Natural killer cell treated with Interleukin-12 subunit alpha and Interleukin-12 subunit beta and Interleukin-15 and Interleukin-18, amount 100 ng/mL, for 72 hours (primary cell): ENCODE measurements at regions not wholly inside any gene's neighbourhood (a gene's known extent, or its start where the extent isn't known, plus 50 kb on each side); places are given as distances from the start of the nearest gene placed in this dataset.

ENCODE experiments used
- ATAC-seq, 2 donors: fragments of 150-1000 bp; cut with Tn5 transposase in 1 of 2; sonication (Bioruptor Pico), chemical (Tn5 transposase) in 1 of 2; 2 replicates each; pipeline ENCODE4 v1.10.0; 2021
- DNase-seq: peaks from one replicate; pipeline ENCODE4 v3.0.0; 2022; ENCODE audit warnings: low spot score
- H3K27ac Mint-ChIP-seq, 2 donors: 1 replicate in 1 of 2; 2 replicates in 1 of 2; pipeline ENCODE4 v1.8.0; 2022; ENCODE audit warnings: mixed read lengths in 2 of 2, mild to moderate bottlenecking in 1 of 2, moderate library complexity in 1 of 2
- H3K27me3 Mint-ChIP-seq, 2 donors: 1 replicate in 1 of 2; 2 replicates in 1 of 2; pipeline ENCODE4 v1.8.0; 2022; ENCODE audit warnings: mixed read lengths in 2 of 2
- H3K36me3 Mint-ChIP-seq: one replicate; pipeline ENCODE4 v1.8.0; 2022; ENCODE audit warnings: mixed read lengths
- H3K4me1 Mint-ChIP-seq, 2 donors: 1 replicate in 1 of 2; 2 replicates in 1 of 2; pipeline ENCODE4 v1.8.0; 2022; ENCODE audit warnings: low read depth in 2 of 2, mixed read lengths in 2 of 2, mild to moderate bottlenecking in 1 of 2
- H3K4me3 Mint-ChIP-seq: one replicate; pipeline ENCODE4 v1.8.0; 2022; ENCODE audit warnings: mixed read lengths
- H3K9me3 Mint-ChIP-seq: 2 replicates; pipeline ENCODE4 v1.8.0; 2022; ENCODE audit warnings: mixed read lengths

DNA sequence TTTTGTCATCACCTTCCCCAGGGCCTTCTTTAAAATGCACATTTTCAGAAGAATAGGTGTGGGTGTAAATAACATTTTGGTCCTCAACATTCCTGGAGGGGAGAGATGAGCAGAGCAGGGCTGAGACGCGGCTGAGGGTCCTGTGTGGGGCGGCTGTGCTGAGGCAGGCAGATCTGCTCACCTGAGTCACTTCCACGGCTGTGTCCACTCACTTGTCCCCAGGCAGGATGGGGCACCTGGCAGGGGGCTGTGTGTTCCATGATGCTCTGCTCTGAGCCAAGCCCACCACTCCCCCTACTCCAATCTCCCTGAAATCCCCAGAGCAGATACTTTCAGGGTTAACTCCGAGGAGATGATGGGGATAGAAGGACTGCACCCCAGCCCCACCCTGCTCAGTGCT is 93.8 kb downstream of the GLRX3 start:
- H3K36me3 Mint-ChIP-seq, result no peaks in the 10 kb centered on the region
- no peak overlapping the region for H3K4me3 Mint-ChIP-seq
- H3K4me1 Mint-ChIP-seq, result no peaks in the 10 kb centered on the region
- DNase-seq, result no peak
- H3K27ac Mint-ChIP-seq, result no peak overlapping the region
- no peaks in the 10 kb centered on the region for H3K9me3 Mint-ChIP-seq
- peaks cover 2 to 7% of the 10 kb centered on the region in 2 donors for H3K27me3 Mint-ChIP-seq
- ATAC-seq, result no peak

DNA sequence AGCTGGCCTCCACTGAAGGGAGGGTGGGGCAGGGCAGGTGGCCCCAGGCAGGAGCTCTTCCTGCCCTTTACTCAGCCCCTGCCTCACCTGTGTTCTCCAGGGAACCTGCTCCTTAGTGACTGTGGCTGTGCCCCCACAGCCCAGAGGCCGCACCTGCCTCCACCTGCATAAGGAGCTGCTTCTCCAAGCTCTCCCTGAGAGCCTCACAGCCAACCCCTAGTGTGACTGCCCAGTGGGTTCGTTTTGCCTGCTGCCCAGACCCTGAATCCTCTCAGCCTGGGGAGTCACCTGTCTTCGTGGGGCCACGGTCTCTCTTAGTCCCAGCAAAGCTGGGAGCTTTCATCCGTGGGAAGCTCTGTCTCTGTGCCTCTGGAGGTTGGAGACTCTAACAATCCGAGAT is 94.4 kb downstream of the GLRX3 start:
- no peak for ATAC-seq
- no peak for DNase-seq
- Mint-ChIP-seq H3K27ac (no peak overlapping the region), H3K36me3 (no peaks in the 10 kb centered on the region), H3K4me3 (no peak overlapping the region), H3K9me3 (no peaks in the 10 kb centered on the region), H3K4me1 (no peaks in the 10 kb centered on the region), H3K27me3 (peaks cover 6 to 7% of the 10 kb centered on the region in 2 donors)

GRCh38 chr10:130231251-130231741 is 95.1 kb downstream of the GLRX3 start:
- DNase-seq (no peak), ATAC-seq (no peak)
- Mint-ChIP-seq H3K9me3 (no peaks in the 10 kb centered on the region), H3K27ac (no peak overlapping the region), H3K4me1 (no peaks in the 10 kb centered on the region), H3K36me3 (no peaks in the 10 kb centered on the region), H3K4me3 (no peak overlapping the region), H3K27me3 (peaks cover 6 to 10% of the 10 kb centered on the region in 2 donors)

DNA sequence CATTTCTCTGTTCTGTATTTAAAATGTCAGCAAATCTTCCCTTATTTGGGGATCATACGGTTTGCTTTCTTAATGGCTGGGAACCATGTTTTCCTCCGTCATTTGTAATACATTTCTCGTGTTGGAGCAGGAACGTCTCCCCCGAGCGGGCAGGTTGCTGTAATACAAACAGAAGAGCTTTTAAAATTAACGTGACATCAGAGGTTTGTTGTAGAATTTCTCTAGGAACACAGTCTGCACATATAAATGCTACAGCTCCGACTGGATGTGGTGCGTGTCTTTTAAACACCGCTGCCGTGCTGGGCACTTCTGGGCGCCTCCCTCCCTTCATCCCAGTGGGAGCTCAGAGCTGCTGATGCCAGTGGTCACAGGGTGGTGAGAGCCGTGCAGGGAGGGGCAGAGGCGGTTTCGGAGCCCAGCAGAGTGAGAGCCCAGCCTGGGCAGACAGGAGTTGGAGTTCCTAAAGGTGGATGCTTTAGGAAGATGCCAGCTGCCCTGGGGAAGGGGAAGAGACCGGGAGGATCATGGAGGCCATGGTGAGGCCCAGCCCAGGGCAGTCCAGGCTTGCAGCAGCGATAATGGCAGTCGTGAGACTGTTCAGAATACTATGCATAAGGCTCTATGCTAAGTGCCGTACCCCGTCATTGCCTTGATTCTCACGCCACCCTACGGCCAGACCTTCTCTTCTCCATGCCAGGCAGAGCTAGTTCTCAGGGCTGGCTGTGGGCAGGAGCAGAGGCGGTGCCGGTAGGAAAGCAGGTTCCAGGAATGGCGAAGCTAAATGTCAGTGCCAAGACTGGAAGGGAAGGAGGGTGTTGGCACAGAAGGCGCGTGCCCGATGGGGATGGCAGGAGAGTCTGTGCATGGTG is 96.2 kb downstream of the GLRX3 start:
- H3K36me3 Mint-ChIP-seq, result no peaks in the 10 kb centered on the region
- no peaks in the 10 kb centered on the region for H3K9me3 Mint-ChIP-seq
- H3K27me3 Mint-ChIP-seq, result peaks cover 6% of the 10 kb centered on the region in 2 donors
- ATAC-seq, result no peak
- no peak for DNase-seq
- H3K4me1 Mint-ChIP-seq, result no peaks in the 10 kb centered on the region
- H3K4me3 Mint-ChIP-seq, result no peak overlapping the region
- H3K27ac Mint-ChIP-seq, result no peak overlapping the region

DNA sequence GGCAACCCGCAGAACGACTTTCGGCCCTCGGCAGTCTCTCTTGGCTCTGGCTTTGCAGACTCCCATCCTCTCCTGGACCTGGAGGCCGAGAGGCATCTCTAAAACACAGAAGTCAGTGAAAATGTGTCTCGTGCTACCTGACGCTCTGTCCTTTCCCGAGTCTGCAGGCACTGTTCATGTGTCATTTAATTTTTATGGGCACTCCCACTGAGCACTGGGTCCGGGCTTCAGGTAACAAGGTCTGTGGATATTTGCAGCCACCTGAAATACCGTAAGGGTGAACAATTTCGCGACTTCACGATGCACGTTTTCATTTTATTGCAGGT is 96.8 kb downstream of the GLRX3 start:
- H3K4me3 Mint-ChIP-seq, result no peak overlapping the region
- H3K27ac Mint-ChIP-seq, result no peak overlapping the region
- peaks cover 5 to 6% of the 10 kb centered on the region in 2 donors for H3K27me3 Mint-ChIP-seq
- DNase-seq (no peak), ATAC-seq (no peak)
- no peaks in the 10 kb centered on the region for H3K9me3 Mint-ChIP-seq
- no peaks in the 10 kb centered on the region for H3K4me1 Mint-ChIP-seq
- no peaks in the 10 kb centered on the region for H3K36me3 Mint-ChIP-seq

DNA sequence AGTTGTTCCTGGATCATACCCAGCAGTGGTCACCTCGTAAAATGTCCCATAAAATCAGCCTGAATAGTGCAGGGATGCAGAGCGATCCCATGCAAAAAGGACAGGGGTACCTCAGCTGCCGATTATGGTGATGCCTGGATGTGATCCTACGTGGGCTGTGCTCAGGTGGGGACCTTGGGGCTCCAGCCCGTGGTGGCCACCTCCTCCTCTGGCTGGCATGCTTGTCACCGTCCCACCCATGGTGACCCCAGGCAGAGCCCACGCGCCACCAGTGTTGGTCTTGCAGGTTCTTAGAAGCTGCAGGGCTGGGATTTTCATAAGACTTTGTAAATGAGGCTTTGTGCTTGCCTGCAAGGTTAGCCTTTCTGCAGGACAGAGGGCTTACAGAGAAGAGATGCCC is 97.2 kb downstream of the GLRX3 start:
- peaks cover 5 to 6% of the 10 kb centered on the region in 2 donors for H3K27me3 Mint-ChIP-seq
- H3K4me3 Mint-ChIP-seq, result no peak overlapping the region
- no peaks in the 10 kb centered on the region for H3K9me3 Mint-ChIP-seq
- no peak overlapping the region for H3K27ac Mint-ChIP-seq
- ATAC-seq (no peak), DNase-seq (no peak)
- H3K36me3 Mint-ChIP-seq, result no peaks in the 10 kb centered on the region
- no peaks in the 10 kb centered on the region for H3K4me1 Mint-ChIP-seq

DNA sequence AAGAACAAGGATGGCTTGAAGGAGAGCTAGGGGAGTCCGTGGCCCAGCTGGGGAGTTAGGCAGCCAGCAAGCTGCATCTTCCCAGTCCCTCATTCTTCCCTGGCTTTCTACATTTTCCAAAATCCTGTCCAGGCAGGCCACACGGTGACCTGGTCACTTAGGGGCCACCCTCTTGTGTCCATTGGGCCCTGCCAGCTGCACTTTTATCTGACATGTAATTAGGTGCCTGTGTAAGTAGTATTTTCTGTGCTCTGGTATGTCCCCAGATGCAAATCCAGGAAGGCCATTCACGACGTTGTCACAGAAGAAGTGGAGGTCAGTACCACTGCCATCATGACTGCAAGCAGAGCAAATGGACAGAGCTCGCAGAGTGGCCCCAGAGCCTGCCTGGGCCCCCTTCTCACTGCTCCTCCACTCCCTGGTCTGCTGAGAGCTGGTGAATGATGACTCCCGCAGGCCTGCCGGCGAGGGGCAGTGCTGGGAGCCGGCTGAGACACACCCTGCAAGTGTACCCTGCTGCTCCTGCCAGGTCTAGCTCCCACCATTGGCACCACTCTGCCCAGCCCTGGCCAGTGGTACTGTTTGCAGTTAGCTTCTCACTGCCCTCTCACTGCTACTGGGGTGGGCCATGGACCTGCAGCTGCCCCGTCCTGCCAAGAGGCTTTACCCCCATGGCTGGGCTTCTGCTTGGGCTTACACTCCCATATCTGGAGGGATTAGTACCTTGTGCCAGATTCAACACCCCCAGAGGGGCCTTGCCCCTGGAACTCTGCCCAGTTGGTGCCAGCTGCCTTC is 98.2 kb downstream of the GLRX3 start:
- no peak overlapping the region for H3K27ac Mint-ChIP-seq
- no peaks in the 10 kb centered on the region for H3K4me1 Mint-ChIP-seq
- no peak overlapping the region for H3K4me3 Mint-ChIP-seq
- DNase-seq (no peak), ATAC-seq (peak in 1 of 2 donors; percentile 16)
- no peaks in the 10 kb centered on the region for H3K36me3 Mint-ChIP-seq
- no peaks in the 10 kb centered on the region for H3K9me3 Mint-ChIP-seq
- H3K27me3 Mint-ChIP-seq, result peaks cover 6 to 7% of the 10 kb centered on the region in 2 donors

GRCh38 chr10:130236711-130237110 is 100.5 kb downstream of the GLRX3 start:
- DNase-seq (no peak), ATAC-seq (no peak)
- no peaks in the 10 kb centered on the region for H3K4me1 Mint-ChIP-seq
- no peak overlapping the region for H3K27ac Mint-ChIP-seq
- H3K36me3 Mint-ChIP-seq, result peaks cover 16% of the 10 kb centered on the region
- no peak overlapping the region for H3K4me3 Mint-ChIP-seq
- H3K9me3 Mint-ChIP-seq, result peaks cover 5% of the 10 kb centered on the region
- H3K27me3 Mint-ChIP-seq, result peaks cover 18 to 23% of the 10 kb centered on the region in 2 donors

DNA sequence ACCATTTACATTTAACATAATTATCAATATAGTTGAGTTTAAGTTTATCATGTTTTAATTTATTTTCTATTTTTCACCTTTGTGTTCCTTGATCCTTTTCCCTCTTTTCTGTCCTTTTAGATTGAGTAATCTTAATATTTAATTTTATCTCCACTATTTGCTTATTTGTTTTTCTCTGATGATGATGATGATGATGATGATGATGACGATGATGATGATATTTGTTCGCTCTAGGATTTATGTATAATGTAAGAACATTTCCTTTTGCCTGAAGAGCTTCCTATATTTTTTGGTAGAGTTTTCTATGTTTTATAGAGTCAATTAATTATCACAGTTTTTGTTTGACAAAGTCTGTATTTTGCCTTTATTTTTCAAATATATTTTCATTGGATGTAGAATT is 104.2 kb downstream of the GLRX3 start:
- no peak overlapping the region for H3K4me3 Mint-ChIP-seq
- ATAC-seq (no peak), DNase-seq (no peak)
- peaks cover 11 to 14% of the 10 kb centered on the region in 2 donors for H3K4me1 Mint-ChIP-seq
- H3K9me3 Mint-ChIP-seq, result peaks cover 6% of the 10 kb centered on the region
- peaks cover 24% of the 10 kb centered on the region for H3K36me3 Mint-ChIP-seq
- no peak overlapping the region for H3K27ac Mint-ChIP-seq
- H3K27me3 Mint-ChIP-seq, result peaks cover 34 to 46% of the 10 kb centered on the region in 2 donors

DNA sequence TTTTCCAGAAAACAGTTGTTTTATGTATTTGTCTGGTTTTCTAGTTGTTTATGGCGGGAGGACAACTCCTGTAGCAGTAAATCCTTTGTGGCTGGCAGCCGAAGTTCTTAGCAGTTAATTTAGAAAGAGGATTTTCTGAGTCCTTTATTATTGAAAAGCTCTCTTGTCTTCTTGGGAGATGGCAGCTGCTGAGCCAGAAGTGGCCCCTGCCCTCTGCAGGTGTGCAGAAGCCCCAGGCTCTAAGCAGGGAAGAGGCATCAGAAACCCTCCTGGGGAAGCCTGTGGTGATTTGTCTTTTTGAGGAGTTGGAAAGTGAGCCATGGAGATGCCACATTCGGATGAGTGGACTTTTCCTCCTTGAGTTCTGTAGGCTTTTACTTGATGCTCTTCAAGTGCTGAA is 106.3 kb downstream of the GLRX3 start:
- H3K9me3 Mint-ChIP-seq, result peaks cover 6% of the 10 kb centered on the region
- no peak for DNase-seq
- H3K27ac Mint-ChIP-seq, result no peak overlapping the region
- H3K27me3 Mint-ChIP-seq, result peaks cover 39 to 62% of the 10 kb centered on the region in 2 donors
- peaks cover 11 to 14% of the 10 kb centered on the region in 2 donors for H3K4me1 Mint-ChIP-seq
- peaks cover 24% of the 10 kb centered on the region for H3K36me3 Mint-ChIP-seq
- no peak for ATAC-seq
- H3K4me3 Mint-ChIP-seq, result peak overlapping the region; percentile 46

DNA sequence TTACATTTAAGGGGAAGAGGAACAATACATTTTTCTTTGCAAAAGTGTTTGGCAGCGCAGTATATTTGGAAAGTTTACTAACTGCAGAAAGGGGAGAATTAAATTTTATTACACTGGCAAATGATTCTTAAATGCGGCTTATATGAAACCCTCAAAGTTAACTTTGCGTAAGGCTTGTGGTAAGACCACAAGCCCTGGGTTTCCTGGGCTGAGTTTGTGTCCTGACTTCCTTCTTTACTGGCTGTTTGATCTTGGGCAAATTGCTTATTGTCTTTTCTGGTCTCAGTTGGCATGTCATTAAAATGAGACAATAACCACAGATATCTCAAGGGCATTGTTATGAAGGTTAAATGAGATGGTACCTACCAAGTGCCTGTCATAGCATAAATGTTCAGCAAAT is 106.8 kb downstream of the GLRX3 start:
- peak overlapping the region; percentile 46 for H3K4me3 Mint-ChIP-seq
- H3K4me1 Mint-ChIP-seq, result peaks cover 11 to 14% of the 10 kb centered on the region in 2 donors
- no peak for DNase-seq
- H3K9me3 Mint-ChIP-seq, result peaks cover 6% of the 10 kb centered on the region
- peaks cover 24% of the 10 kb centered on the region for H3K36me3 Mint-ChIP-seq
- H3K27ac Mint-ChIP-seq, result no peak overlapping the region
- no peak for ATAC-seq
- H3K27me3 Mint-ChIP-seq, result peaks cover 39 to 62% of the 10 kb centered on the region in 2 donors

DNA sequence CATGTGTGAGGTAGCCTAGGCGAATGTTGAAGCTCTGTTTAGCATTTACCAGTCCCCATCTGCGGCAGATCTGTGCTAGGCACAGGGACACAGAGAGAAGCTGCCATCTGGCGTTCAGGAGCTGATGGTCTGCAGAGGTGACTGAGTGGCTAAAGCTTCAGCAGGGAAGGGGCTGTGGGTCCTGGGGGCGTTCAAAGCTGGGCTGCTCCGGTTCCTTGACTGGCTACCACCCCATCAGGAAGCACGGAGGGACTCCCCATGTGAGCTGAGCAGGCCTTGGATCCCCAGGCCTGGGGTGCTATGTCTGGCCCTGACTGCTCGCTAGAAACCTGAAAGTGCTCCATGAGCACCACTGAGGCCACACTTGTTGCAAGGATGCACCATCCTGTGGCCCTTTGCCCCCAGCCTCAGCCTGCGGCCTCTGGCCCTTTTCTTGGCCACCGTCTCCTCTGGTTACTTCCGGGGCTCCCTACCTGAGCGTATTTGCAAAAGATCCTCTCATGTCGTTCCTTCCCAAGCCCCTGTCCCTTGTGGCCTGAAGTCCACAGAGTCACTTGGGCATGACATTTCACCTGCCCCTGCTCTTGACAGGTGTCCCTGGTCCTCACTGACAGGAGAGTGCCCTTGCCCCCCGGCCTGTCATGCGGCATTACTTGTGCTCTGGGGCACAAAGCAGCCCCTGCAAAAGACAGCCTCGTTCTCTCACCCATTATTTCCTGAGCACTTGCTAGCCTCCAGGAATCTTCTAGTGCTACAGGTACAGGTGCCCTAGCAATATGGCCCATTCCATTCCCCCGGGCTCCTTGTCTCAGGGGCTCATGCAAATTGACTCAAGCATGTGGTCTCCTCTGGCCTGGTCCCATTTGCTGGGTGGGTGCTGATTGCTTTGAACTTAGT is 108.1 kb downstream of the GLRX3 start:
- DNase-seq (no peak), ATAC-seq (no peak)
- peaks cover 37 to 62% of the 10 kb centered on the region in 2 donors for H3K27me3 Mint-ChIP-seq
- peaks cover 24% of the 10 kb centered on the region for H3K36me3 Mint-ChIP-seq
- no peak overlapping the region for H3K4me3 Mint-ChIP-seq
- peaks cover 6% of the 10 kb centered on the region for H3K9me3 Mint-ChIP-seq
- no peak overlapping the region for H3K27ac Mint-ChIP-seq
- peaks cover 11 to 14% of the 10 kb centered on the region in 2 donors for H3K4me1 Mint-ChIP-seq

GRCh38 chr10:130244928-130245495 is 108.8 kb downstream of the GLRX3 start:
- Mint-ChIP-seq H3K27me3 (peaks cover 37 to 62% of the 10 kb centered on the region in 2 donors), H3K27ac (no peak overlapping the region), H3K4me1 (peaks cover 11 to 14% of the 10 kb centered on the region in 2 donors), H3K4me3 (no peak overlapping the region), H3K36me3 (peaks cover 24% of the 10 kb centered on the region), H3K9me3 (peaks cover 6% of the 10 kb centered on the region)
- DNase-seq (no peak), ATAC-seq (no peak)
